Esophagus squamous epithelium (tissue), 5 donors: ENCODE measurements at regions not wholly inside any gene's neighbourhood (a gene's known extent, or its start where the extent isn't known, plus 50 kb on each side); places are given as distances from the start of the nearest gene placed in this dataset.

Experiments used
- DNase-seq: peaks from one replicate; lab custom pipeline; 2025; lab: John Stamatoyannopoulos, UW
- H3K27ac ChIP-seq, 4 donors: fragments of 200-600 bp; sonication (generic); one replicate each; pipeline ENCODE4 v1.5.1; 2016 to 2019; ENCODE audit warnings: mild to moderate bottlenecking in 1 of 4
- H3K27me3 ChIP-seq, 4 donors: fragments of 200-600 bp; sonication (generic); 1 replicate in 3 of 4; 2 replicates in 1 of 4; pipeline versions ENCODE4 v1.5.1 to v1.6.0; 2017 to 2021; ENCODE audit warnings: antibody characterized with exemption in 1 of 4
- H3K36me3 ChIP-seq, 3 donors: fragments of 200-600 bp; sonication (generic); one replicate each; pipeline ENCODE4 v1.5.1; 2016 to 2019
- H3K4me1 ChIP-seq, 3 donors: fragments of 200-600 bp; sonication (generic); one replicate each; pipeline ENCODE4 v1.5.1; 2017 to 2019
- H3K4me3 ChIP-seq, 4 donors: fragments of 200-600 bp; sonication (generic); 1 replicate in 3 of 4; 2 replicates in 1 of 4; pipeline ENCODE4 v1.5.1; 2016 to 2019; ENCODE audit warnings: mild to moderate bottlenecking in 2 of 4, moderate library complexity in 1 of 4
- H3K9me3 ChIP-seq, 3 donors: fragments of 200-600 bp; sonication (generic); one replicate each; pipeline ENCODE4 v1.5.1; 2016 to 2019
- POLR2A ChIP-seq, 4 donors: fragments of 450-650 bp; IDR thresholded peaks; one replicate each; pipeline ENCODE4 v1.6.1; 2017; ENCODE audit warnings: antibody characterized with exemption in 4 of 4, mild to moderate bottlenecking in 4 of 4, moderate library complexity in 3 of 4
- WGBS, 2 donors: methylation state at CpG; one replicate each; pipeline ENCODE4 v1.1.5; 2018; 5-methylcytosine and 5-hydroxymethylcytosine counted together
- intact Hi-C: fragments of 100-400 bp; cut with DNase I; formaldehyde crosslinking; loops from one replicate; pipeline ENCODE4 v1.15.0; 2022
- TF ChIP-seq, protein P1 (sequence below), 6 experiments: fragments of 450-650 bp in 4 of 6; fragments of 200-600 bp in 2 of 6; sonication (generic) in 2 of 6; IDR thresholded peaks; one replicate each; pipeline ENCODE4 v1.5.1; 2016 to 2019; ENCODE audit warnings: antibody characterized with exemption in 6 of 6, mild to moderate bottlenecking in 4 of 6, moderate library complexity in 4 of 6
- donor health status: DM: yes; HTN: yes; CAD: no.

DNA sequence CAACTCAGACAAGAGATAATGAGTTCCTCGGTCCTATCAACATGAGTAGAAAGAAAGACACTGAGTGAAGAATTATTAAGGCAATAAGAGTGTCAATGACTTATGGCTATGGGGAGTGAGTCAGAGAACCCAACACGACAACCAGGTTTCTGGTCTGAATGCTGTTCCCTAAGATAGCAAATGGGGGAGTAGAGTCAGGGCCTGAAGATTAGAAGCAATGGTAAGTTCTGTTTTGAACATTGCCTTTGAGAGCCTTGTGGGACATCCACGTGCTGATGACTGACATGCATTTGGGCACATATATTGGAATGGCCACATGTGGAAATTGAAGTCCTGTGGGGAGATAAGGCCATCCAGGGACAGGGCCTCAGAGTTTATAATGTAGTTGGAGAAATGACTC, 254.4 kb upstream of the TCF21 start:
- no peak for DNase-seq
- Histone ChIP-seq H3K9me3 (no peaks in the 10 kb centered on the region), H3K4me1 (peaks cover 0 to 8% (median 0%) of the 10 kb centered on the region in 3 donors), H3K27ac (no peak overlapping the region), H3K4me3 (no peak overlapping the region), H3K36me3 (no peaks in the 10 kb centered on the region), H3K27me3 (no peaks in the 10 kb centered on the region)
- TF ChIP-seq POLR2A (IDR thresholded peaks at IDR 0.05): no peak
- TF ChIP-seq, protein P1, sequence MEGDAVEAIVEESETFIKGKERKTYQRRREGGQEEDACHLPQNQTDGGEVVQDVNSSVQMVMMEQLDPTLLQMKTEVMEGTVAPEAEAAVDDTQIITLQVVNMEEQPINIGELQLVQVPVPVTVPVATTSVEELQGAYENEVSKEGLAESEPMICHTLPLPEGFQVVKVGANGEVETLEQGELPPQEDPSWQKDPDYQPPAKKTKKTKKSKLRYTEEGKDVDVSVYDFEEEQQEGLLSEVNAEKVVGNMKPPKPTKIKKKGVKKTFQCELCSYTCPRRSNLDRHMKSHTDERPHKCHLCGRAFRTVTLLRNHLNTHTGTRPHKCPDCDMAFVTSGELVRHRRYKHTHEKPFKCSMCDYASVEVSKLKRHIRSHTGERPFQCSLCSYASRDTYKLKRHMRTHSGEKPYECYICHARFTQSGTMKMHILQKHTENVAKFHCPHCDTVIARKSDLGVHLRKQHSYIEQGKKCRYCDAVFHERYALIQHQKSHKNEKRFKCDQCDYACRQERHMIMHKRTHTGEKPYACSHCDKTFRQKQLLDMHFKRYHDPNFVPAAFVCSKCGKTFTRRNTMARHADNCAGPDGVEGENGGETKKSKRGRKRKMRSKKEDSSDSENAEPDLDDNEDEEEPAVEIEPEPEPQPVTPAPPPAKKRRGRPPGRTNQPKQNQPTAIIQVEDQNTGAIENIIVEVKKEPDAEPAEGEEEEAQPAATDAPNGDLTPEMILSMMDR (IDR thresholded peaks at IDR 0.05): no peak
- intact Hi-C loops: no loop called here
- 83 to 89% methylated on average over 3 of the region's 3 CpGs for WGBS, 2 donors

DNA sequence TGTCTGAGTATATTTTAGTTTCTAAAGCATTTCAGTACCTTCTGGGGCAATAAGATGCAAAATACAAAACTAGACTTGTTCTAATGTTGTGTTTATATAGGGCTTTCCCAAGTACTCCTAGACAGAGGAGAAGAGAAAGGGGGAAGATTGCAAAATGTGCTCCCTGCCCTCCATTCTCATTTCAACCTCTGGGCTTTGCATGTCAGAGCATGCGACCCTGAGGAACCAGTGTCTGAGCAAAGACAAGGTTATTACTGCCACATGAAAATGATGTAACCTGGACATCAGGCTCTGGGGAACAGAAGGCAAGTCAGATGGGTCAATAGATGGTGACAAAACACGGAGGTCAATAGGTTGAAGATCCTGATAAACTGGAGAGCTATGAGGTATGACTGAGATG, 253.5 kb upstream of the TCF21 start:
- TF ChIP-seq POLR2A (IDR thresholded peaks at IDR 0.05): no peak
- TF ChIP-seq, protein P1 (IDR thresholded peaks at IDR 0.05): no peak
- Histone ChIP-seq H3K9me3 (no peaks in the 10 kb centered on the region), H3K27me3 (no peaks in the 10 kb centered on the region), H3K4me1 (peaks cover 0 to 8% (median 0%) of the 10 kb centered on the region in 3 donors), H3K36me3 (no peaks in the 10 kb centered on the region), H3K27ac (no peak overlapping the region), H3K4me3 (no peak overlapping the region)
- DNase-seq: no peak
- intact Hi-C loops: no loop called here
- 44 to 54% methylated on average over 2 of the region's 2 CpGs for WGBS, 2 donors

DNA sequence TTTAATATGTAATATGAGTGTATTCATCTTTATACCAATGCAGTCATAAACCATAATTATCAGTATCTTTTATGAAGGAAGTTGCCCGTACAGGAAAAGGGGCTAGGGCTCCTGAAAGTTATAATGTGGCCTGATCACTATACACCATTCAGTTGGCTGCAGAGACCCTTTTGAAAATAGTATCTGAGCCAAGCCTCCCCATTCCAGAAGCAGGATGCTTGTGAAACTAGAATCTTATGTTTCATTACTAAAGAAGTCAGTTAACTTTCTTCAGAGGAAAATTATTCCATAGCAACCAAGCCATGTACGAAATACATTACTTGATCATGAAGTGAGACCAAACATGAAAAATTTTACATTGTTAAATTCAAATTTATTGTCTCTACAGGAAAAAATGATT, 251.5 kb upstream of the TCF21 start:
- no peak overlapping the region for H3K4me3 ChIP-seq
- H3K9me3 ChIP-seq: no peaks in the 10 kb centered on the region
- no peak for TF ChIP-seq POLR2A (IDR thresholded peaks at IDR 0.05)
- TF ChIP-seq, protein P1 (IDR thresholded peaks at IDR 0.05): no peak
- peak overlapping the region in 3 of 4 donors; percentile 21 to 71 (median 68) for H3K27ac ChIP-seq
- peaks cover 0 to 8% (median 0%) of the 10 kb centered on the region in 3 donors for H3K4me1 ChIP-seq
- H3K36me3 ChIP-seq: no peaks in the 10 kb centered on the region
- DNase-seq: no peak
- WGBS, 2 donors: 67 to 75% methylated on average over 2 of the region's 2 CpGs
- no peaks in the 10 kb centered on the region for H3K27me3 ChIP-seq
- intact Hi-C loops: no loop called here

DNA sequence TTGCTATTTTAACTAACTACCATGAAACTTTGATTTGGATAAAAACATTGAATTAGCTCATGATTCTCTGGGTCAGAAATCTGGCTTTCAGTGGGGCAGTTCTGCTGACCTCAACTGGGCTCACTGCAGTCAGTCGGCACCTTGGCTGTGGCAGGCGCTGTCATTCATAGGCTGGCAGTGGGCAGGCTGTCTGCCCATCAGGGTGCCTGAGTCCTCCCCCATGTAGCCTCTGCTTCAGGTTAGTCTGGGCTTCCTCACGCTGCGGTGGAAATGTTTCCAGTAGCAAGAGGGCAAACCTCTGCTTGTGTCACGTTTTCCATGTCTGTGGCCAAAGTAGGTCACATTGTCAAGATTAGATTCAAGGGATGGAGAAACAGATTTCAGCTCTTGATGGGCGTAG, 251.0 kb upstream of the TCF21 start:
- H3K27ac ChIP-seq: peak overlapping the region in 3 of 4 donors; percentile 21 to 71 (median 68)
- peaks cover 0 to 8% (median 0%) of the 10 kb centered on the region in 3 donors for H3K4me1 ChIP-seq
- DNase-seq: no peak
- no peaks in the 10 kb centered on the region for H3K36me3 ChIP-seq
- intact Hi-C loops: no loop called here
- TF ChIP-seq, protein P1 (IDR thresholded peaks at IDR 0.05): no peak
- TF ChIP-seq POLR2A (IDR thresholded peaks at IDR 0.05): no peak
- no peaks in the 10 kb centered on the region for H3K9me3 ChIP-seq
- H3K27me3 ChIP-seq: no peaks in the 10 kb centered on the region
- WGBS, 2 donors: 78 to 82% methylated on average over 4 to 6 of the region's 6 CpGs
- no peak overlapping the region for H3K4me3 ChIP-seq

DNA sequence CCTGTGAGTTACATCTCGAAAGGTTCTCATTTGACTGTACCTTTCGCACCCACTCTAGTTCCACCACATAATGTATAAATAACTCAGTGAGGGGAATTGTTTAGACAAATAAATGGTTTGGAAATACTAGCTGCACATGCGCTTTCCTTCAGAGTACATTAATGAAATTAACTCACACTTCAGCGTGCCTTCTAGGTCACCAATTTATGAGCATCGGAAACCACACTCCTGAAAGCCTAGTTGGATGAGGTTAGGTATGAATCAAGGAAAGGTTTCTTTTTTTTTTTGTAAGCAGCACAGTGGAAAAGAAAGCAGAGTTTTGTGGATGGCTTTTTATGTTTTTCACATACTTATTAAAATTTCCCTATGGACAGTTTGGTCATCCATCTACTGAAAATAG, 247.8 kb upstream of the TCF21 start:
- no peak overlapping the region for H3K4me3 ChIP-seq
- H3K27ac ChIP-seq: no peak overlapping the region
- peaks cover 0 to 12% (median 3%) of the 10 kb centered on the region in 3 donors for H3K4me1 ChIP-seq
- 88 to 91% methylated on average over 5 of the region's 5 CpGs for WGBS, 2 donors
- no peaks in the 10 kb centered on the region for H3K27me3 ChIP-seq
- TF ChIP-seq, protein P1 (IDR thresholded peaks at IDR 0.05): no peak
- TF ChIP-seq POLR2A (IDR thresholded peaks at IDR 0.05): no peak
- H3K36me3 ChIP-seq: no peaks in the 10 kb centered on the region
- intact Hi-C loops: no loop called here
- H3K9me3 ChIP-seq: no peaks in the 10 kb centered on the region
- DNase-seq: no peak
